Renal cortex interstitium (tissue), 11 donors: ENCODE measurements at regions not wholly inside any gene's neighbourhood (a gene's known extent, or its start where the extent isn't known, plus 50 kb on each side); places are given as distances from the start of the nearest gene placed in this dataset.
"Not testable (repeated sequence)": the region's sequence is repeated elsewhere in the genome, so short reads cannot be mapped to it uniquely, and the experiment has no call there.

Source experiments
- DNase-seq, 11 donors: peaks; one replicate each; pipeline ENCODE4 v3.0.0-alpha.2; 2013; ENCODE audit warnings: low read depth in 9 of 11, low spot score in 4 of 11; ENCODE audit errors: extremely low read depth in 1 of 11

GRCh38 chr17:27089079-27089928 is 204.6 kb upstream of the WSB1 start:
- not testable (repeated sequence) for DNase-seq

GRCh38 chr17:27089929-27090247 is 204.0 kb upstream of the WSB1 start:
- DNase-seq = no peak

GRCh38 chr17:27090450-27091042 is 203.4 kb upstream of the WSB1 start:
- DNase-seq = not testable (repeated sequence)

GRCh38 chr17:27091043-27091497 is 202.8 kb upstream of the WSB1 start:
- DNase-seq = no peak

- not testable (repeated sequence) for DNase-seq
Observed at GRCh38 chr17:27094179-27094578, 199.7 kb upstream of the WSB1 start.

- DNase-seq = not testable (repeated sequence)
Observed at GRCh38 chr17:27095821-27096220, 198.1 kb upstream of the WSB1 start.

GRCh38 chr17:27099266-27099665 is 194.6 kb upstream of the WSB1 start:
- not testable (repeated sequence) for DNase-seq

GRCh38 chr17:27104605-27105221 is 189.2 kb upstream of the WSB1 start:
- DNase-seq = not testable (repeated sequence)

GRCh38 chr17:27105636-27106035 is 188.3 kb upstream of the WSB1 start:
- DNase-seq = no peak

GRCh38 chr17:27106347-27106981 is 187.4 kb upstream of the WSB1 start:
- DNase-seq = no peak

- DNase-seq = no peak
Observed at GRCh38 chr17:27106982-27107360, 186.9 kb upstream of the WSB1 start.

- not testable (repeated sequence) for DNase-seq
Observed at GRCh38 chr17:27107386-27108328, 186.3 kb upstream of the WSB1 start.

GRCh38 chr17:27109346-27109745 is 184.6 kb upstream of the WSB1 start:
- DNase-seq = no peak

- DNase-seq = no peak
Observed at GRCh38 chr17:27153005-27153404, 140.9 kb upstream of the WSB1 start.

GRCh38 chr17:27155866-27156265 is 138.0 kb upstream of the WSB1 start:
- no peak for DNase-seq

- no peak for DNase-seq
Observed at GRCh38 chr17:27157297-27157696, 136.6 kb upstream of the WSB1 start.

GRCh38 chr17:27157898-27158297 is 136.0 kb upstream of the WSB1 start:
- DNase-seq = no peak

- DNase-seq = no peak
Observed at GRCh38 chr17:27158382-27158781, 135.5 kb upstream of the WSB1 start.

- no peak for DNase-seq
Observed at GRCh38 chr17:27180322-27180721, 113.6 kb upstream of the WSB1 start.
